Activated T-helper 1 cell treated with anti-CD3 and anti-CD28 coated beads, Interleukin-12 subunit alpha, Interleukin-12 subunit beta, Interleukin-2, Interleukin-4 antibody, amounts not matched to agents 30 ng/mL and 10 ng/mL and 1 ng/mL, durations not matched to agents 14 hours and 24 hours and 36 hours (primary cell): ENCODE measurements at regions not wholly inside any gene's neighbourhood (a gene's known extent, or its start where the extent isn't known, plus 50 kb on each side); places are given as distances from the start of the nearest gene placed in this dataset.

ENCODE experiments used
- DNase-seq: peaks from one replicate; pipeline ENCODE4 v3.0.0; 2021; ENCODE audit warnings: low spot score
- H3K27ac Mint-ChIP-seq: one replicate; pipeline ENCODE4 v1.8.0; 2021; ENCODE audit warnings: mild to moderate bottlenecking, mixed read lengths
- H3K27me3 Mint-ChIP-seq: one replicate; pipeline ENCODE4 v1.8.0; 2022; ENCODE audit warnings: mild to moderate bottlenecking, moderate library complexity, mixed read lengths; ENCODE audit not compliant: insufficient read depth
- H3K36me3 Mint-ChIP-seq: one replicate; pipeline ENCODE4 v1.8.0; 2021; ENCODE audit warnings: low read depth, mixed read lengths
- H3K4me1 Mint-ChIP-seq: one replicate; pipeline ENCODE4 v1.8.0; 2021; ENCODE audit warnings: low read depth, mixed read lengths
- H3K4me3 Mint-ChIP-seq: one replicate; pipeline ENCODE4 v1.8.0; 2021; ENCODE audit warnings: mild to moderate bottlenecking, moderate library complexity, mixed read lengths
- H3K9me3 Mint-ChIP-seq: one replicate; pipeline ENCODE4 v1.8.0; 2021; ENCODE audit warnings: mixed read lengths
- intact Hi-C: fragments of 100-400 bp; cut with micrococcal nuclease; formaldehyde crosslinking; loops from one replicate; pipeline ENCODE4 v1.15.1; 2024

GRCh38 chr4:63764400-63764799, 644.9 kb downstream of the TECRL start:
- no peak overlapping the region for H3K4me3 Mint-ChIP-seq
- peaks cover 6% of the 10 kb centered on the region for H3K9me3 Mint-ChIP-seq
- no peaks in the 10 kb centered on the region for H3K27me3 Mint-ChIP-seq
- no peak overlapping the region for H3K27ac Mint-ChIP-seq
- no peaks in the 10 kb centered on the region for H3K36me3 Mint-ChIP-seq
- H3K4me1 Mint-ChIP-seq = no peaks in the 10 kb centered on the region
- intact Hi-C loops = no loop called here
- no peak for DNase-seq

- Mint-ChIP-seq H3K9me3 (peaks cover 7% of the 10 kb centered on the region), H3K4me1 (no peaks in the 10 kb centered on the region), H3K36me3 (no peaks in the 10 kb centered on the region), H3K27me3 (no peaks in the 10 kb centered on the region), H3K27ac (no peak overlapping the region), H3K4me3 (no peak overlapping the region)
- no peak for DNase-seq
- intact Hi-C loops = no loop called here
Observed at GRCh38 chr4:63757929-63758328, 651.3 kb downstream of the TECRL start.

- intact Hi-C loops = no loop called here
Observed at GRCh38 chr4:63742882-63743281, 666.4 kb downstream of the TECRL start.

GRCh38 chr4:63729519-63729918, 679.7 kb downstream of the TECRL start:
- Mint-ChIP-seq H3K4me1 (no peaks in the 10 kb centered on the region), H3K9me3 (peaks cover 15% of the 10 kb centered on the region), H3K27ac (no peak overlapping the region), H3K4me3 (no peak overlapping the region), H3K27me3 (no peaks in the 10 kb centered on the region), H3K36me3 (no peaks in the 10 kb centered on the region)
- intact Hi-C loops = no loop called here
- DNase-seq = no peak

More at GRCh38 chr4:63742882-63743281, 666.4 kb downstream of the TECRL start:
- no peak for DNase-seq
- Mint-ChIP-seq H3K27me3 (no peaks in the 10 kb centered on the region), H3K4me1 (no peaks in the 10 kb centered on the region), H3K27ac (no peak overlapping the region), H3K9me3 (no peaks in the 10 kb centered on the region), H3K4me3 (no peak overlapping the region), H3K36me3 (no peaks in the 10 kb centered on the region)

DNA sequence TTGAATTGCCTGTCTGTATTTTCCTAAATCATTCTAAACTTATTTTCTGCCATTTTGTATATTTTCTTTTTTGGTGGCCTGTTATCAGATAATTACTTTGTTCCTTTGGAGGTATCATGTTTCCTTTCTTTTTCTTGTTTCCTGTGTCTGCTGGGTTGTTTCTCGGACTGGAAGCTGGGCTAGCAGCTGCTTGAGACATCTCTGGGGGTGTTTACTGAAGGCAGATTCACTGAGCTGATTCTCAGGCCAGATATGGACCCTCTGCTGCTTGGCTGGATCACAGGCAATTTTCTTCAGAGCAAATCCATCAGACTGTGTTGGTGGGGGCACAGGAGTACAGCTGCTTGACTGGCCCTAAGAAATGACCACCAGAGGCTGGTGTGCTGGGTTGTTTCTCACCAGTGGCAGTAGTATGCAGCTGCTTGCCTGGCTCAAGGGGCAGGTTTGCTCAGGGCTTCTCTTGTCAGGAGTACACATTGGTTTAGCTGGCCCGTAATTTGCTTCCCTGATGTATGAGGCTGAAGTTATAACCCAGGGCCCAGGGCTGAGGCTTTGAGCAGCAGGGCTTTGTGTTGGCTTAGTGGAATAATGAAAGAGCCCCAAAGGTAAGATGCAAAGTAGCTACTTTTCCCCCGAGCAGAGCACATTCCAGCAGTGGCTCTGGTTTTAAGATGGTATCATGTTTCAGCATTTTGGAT, 680.6 kb downstream of the TECRL start:
- DNase-seq = no peak
- H3K27me3 Mint-ChIP-seq = no peaks in the 10 kb centered on the region
- no peak overlapping the region for H3K4me3 Mint-ChIP-seq
- intact Hi-C loops = no loop called here
- no peaks in the 10 kb centered on the region for H3K36me3 Mint-ChIP-seq
- no peaks in the 10 kb centered on the region for H3K4me1 Mint-ChIP-seq
- H3K9me3 Mint-ChIP-seq = peaks cover 15% of the 10 kb centered on the region
- H3K27ac Mint-ChIP-seq = no peak overlapping the region

DNA sequence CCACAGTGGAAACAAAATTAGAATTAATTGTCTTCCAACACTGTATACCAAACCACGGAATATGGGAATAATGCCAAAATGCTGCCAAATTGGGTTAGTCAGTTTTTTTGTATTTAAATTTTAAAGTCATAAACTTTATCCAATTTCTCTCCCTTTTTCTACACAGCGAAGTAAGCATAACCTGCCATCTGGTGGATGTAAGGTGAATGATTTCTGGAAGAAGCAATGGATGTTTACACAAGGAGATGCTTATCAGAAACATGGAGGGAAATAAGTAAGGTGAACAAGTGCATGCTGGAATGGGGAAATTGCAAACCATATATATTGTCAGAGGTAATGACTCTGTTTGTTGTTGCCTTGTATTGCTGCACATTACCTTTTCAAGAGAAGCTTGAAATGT, 691.9 kb downstream of the TECRL start:
- H3K27ac Mint-ChIP-seq = no peak overlapping the region
- no peaks in the 10 kb centered on the region for H3K36me3 Mint-ChIP-seq
- DNase-seq = no peak
- peaks cover 6% of the 10 kb centered on the region for H3K9me3 Mint-ChIP-seq
- H3K4me1 Mint-ChIP-seq = no peaks in the 10 kb centered on the region
- no peak overlapping the region for H3K4me3 Mint-ChIP-seq
- no peaks in the 10 kb centered on the region for H3K27me3 Mint-ChIP-seq
- intact Hi-C loops = no loop called here

DNA sequence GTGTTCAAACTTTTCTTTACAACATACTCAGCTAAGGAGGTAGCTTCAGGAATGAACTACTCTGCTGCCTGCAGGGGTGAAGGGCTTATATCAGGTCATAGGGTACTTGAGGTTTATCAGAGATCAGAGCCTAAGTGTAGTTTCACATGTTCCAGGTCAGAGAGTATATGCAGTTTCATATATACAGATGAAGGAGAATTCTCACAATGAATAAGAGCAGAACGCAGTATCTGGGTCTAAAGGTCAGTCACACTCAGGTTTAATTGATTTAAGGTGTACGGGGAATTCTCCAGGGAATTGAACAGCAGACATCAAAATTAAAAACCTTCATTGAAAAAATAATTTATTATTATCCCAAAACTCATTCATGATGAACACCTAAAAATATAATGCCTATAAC, 700.6 kb downstream of the TECRL start:
- no peaks in the 10 kb centered on the region for H3K9me3 Mint-ChIP-seq
- intact Hi-C loops = no loop called here
- H3K27me3 Mint-ChIP-seq = no peaks in the 10 kb centered on the region
- no peak for DNase-seq
- no peaks in the 10 kb centered on the region for H3K36me3 Mint-ChIP-seq
- H3K27ac Mint-ChIP-seq = no peak overlapping the region
- H3K4me3 Mint-ChIP-seq = no peak overlapping the region
- H3K4me1 Mint-ChIP-seq = no peaks in the 10 kb centered on the region

DNA sequence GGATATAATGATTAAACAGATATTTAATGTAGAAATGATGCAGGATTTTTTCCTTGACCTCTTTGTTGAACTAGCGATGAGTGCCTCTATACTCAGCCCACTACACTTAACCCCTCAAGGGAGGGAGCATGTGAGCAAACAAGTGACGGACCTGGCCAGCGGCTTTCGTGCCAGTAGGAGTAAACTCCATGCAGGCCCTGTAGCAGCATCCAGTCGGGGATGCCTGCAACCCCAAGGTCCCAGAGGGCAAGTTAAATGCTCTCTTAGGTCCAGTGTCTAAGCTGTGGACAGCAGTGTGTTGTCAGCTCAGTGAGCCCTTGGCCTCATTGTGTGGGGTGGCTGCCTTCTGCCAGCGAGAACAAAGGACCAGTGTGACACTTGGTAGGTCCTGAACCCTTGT, 708.7 kb downstream of the TECRL start:
- no peak overlapping the region for H3K4me3 Mint-ChIP-seq
- intact Hi-C loops = no loop called here
- no peak for DNase-seq
- H3K27me3 Mint-ChIP-seq = no peaks in the 10 kb centered on the region
- H3K27ac Mint-ChIP-seq = no peak overlapping the region
- H3K9me3 Mint-ChIP-seq = peaks cover 7% of the 10 kb centered on the region
- H3K4me1 Mint-ChIP-seq = no peaks in the 10 kb centered on the region
- no peaks in the 10 kb centered on the region for H3K36me3 Mint-ChIP-seq

DNA sequence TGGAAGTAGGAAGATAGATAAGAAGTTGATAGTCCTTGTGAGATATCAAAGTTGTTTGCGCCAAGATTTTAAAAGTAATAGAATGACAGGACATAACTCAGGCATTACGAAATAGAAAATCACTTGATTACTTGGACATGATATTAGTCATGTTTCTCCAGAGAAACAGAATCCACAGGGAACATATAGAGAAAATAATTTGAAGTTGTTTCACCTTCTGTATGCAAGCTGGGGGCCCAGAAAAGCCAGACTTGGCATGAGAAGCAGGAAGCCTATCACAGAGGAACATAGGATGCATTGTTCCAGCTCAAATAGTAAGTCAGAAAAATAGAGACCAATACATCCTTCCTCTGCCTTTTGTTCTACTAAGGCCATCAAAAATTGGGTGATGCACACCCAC, 715.9 kb downstream of the TECRL start:
- no peaks in the 10 kb centered on the region for H3K27me3 Mint-ChIP-seq
- no peak overlapping the region for H3K4me3 Mint-ChIP-seq
- H3K9me3 Mint-ChIP-seq = peaks cover 13% of the 10 kb centered on the region
- no peaks in the 10 kb centered on the region for H3K36me3 Mint-ChIP-seq
- intact Hi-C loops = no loop called here
- no peak for DNase-seq
- H3K27ac Mint-ChIP-seq = no peak overlapping the region
- no peaks in the 10 kb centered on the region for H3K4me1 Mint-ChIP-seq

DNA sequence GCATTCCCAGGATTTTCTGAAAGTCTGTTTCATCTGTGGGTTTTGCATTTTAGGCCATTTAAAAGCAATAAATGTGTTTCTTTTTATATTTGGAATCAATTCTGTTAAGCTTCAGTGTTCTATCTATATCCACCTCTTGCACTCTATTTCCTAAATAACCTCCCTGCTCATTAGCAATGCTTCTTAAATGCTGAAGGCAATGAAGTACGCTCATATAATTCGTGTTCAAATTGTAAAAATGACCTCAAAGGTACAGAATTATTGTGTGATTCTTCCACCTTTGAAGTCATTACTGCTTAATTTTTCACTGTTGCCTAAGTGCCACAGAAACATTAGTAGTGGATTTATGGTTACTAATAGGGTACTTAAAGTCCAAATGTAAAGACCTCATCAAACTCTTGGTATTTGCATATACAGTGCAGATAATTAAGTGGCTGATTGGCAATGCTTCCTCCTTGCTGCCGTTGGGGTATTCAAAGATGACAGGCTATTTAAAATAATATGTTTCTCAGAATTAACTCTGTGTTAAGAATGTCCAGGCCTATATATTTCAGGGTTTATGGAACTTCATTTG, 730.8 kb downstream of the TECRL start:
- no peaks in the 10 kb centered on the region for H3K27me3 Mint-ChIP-seq
- no peaks in the 10 kb centered on the region for H3K4me1 Mint-ChIP-seq

DNA sequence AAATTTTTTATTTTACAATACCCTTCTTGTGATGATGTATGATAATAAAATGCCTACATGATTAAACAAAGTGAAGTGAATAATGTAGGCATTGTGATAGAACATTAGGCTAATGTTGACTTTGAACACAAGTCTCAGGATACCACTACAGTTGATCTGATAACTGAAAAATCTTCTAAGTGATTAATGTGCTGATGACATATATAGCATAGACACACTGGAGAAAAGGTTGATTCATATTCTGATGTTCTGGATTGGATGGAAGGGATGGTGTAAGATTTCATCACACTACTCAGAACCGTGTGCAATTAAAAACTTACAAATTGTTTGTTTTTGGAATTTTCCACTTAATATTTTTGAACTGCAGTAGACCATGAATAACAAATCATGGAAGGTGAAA, 738.5 kb downstream of the TECRL start:
- Mint-ChIP-seq H3K36me3 (no peaks in the 10 kb centered on the region), H3K4me3 (no peak overlapping the region), H3K9me3 (peaks cover 16% of the 10 kb centered on the region), H3K27ac (no peak overlapping the region), H3K27me3 (no peaks in the 10 kb centered on the region), H3K4me1 (no peaks in the 10 kb centered on the region)
- no peak for DNase-seq
- intact Hi-C loops = no loop called here

More for the DNA sequence above, 730.8 kb downstream of the TECRL start:
- no peak for DNase-seq
- Mint-ChIP-seq H3K36me3 (no peaks in the 10 kb centered on the region), H3K4me3 (no peak overlapping the region), H3K9me3 (peaks cover 4% of the 10 kb centered on the region), H3K27ac (no peak overlapping the region)
- intact Hi-C loops = no loop called here

DNA sequence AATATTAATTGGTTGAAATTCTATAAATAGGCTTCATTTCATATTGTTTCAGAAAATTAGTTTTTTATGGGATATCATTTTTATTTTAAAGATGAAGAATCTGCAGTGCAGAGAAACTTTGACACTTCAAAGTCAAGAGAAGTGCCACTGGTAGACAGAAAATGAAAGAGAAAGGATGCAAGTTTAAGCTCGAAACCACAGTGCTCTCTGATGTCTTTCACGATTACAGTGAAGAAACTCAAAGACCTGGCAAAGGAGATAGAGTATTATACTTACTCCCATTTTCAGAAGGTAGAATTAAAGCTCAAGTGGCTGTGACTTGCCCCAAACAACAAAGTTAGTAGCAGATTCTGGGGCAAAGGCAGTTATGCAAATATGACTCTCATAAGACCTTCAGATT, 745.4 kb downstream of the TECRL start:
- intact Hi-C loops = no loop called here
- Mint-ChIP-seq H3K4me3 (no peak overlapping the region), H3K27ac (no peak overlapping the region), H3K4me1 (no peaks in the 10 kb centered on the region), H3K36me3 (no peaks in the 10 kb centered on the region), H3K9me3 (peaks cover 9% of the 10 kb centered on the region), H3K27me3 (no peaks in the 10 kb centered on the region)
- DNase-seq = no peak

GRCh38 chr4:63644396-63644795, 764.9 kb downstream of the TECRL start:
- Mint-ChIP-seq H3K4me3 (no peak overlapping the region), H3K27me3 (no peaks in the 10 kb centered on the region), H3K36me3 (no peaks in the 10 kb centered on the region), H3K27ac (no peak overlapping the region), H3K9me3 (peaks cover 4% of the 10 kb centered on the region), H3K4me1 (no peaks in the 10 kb centered on the region)
- intact Hi-C loops = no loop called here
- DNase-seq = no peak

GRCh38 chr4:63637270-63637669, 772.0 kb downstream of the TECRL start:
- DNase-seq = no peak
- H3K27me3 Mint-ChIP-seq = no peaks in the 10 kb centered on the region
- no peaks in the 10 kb centered on the region for H3K36me3 Mint-ChIP-seq
- H3K4me1 Mint-ChIP-seq = no peaks in the 10 kb centered on the region
- no peaks in the 10 kb centered on the region for H3K9me3 Mint-ChIP-seq
- H3K4me3 Mint-ChIP-seq = no peak overlapping the region
- intact Hi-C loops = no loop called here
- H3K27ac Mint-ChIP-seq = no peak overlapping the region
